ENCODE measurements at regions not wholly inside any gene's neighbourhood (a gene's known extent, or its start where the extent isn't known, plus 50 kb on each side); places are given as distances from the start of the nearest gene placed in this dataset.

GRCh38 chr18:51639541-51639940, 442.1 kb upstream of the MEX3C start:
- no peaks in the 10 kb centered on the region for H4K20me1 ChIP-seq (ENCODE audit: insufficient read depth, low read length)
- H3K27ac ChIP-seq (ENCODE audit: extremely low read length, insufficient read depth, low read length) = no peak overlapping the region
- intact Hi-C loops (cut with micrococcal nuclease; ENCODE audit: unreplicated experiment) (no loop called here), in situ Hi-C loops (cut with HindIII; ENCODE audit: extremely low pct_ligation_motif_present, low pct_unique_long_range_greater_than_20kb) (no loop called here)
- no peaks in the 10 kb centered on the region for H3K79me2 ChIP-seq (ENCODE audit: insufficient read depth, low read length)
- FAIRE-seq (no peak), ATAC-seq (no peak), DNase-seq (ENCODE audit: low spot score) (no peak)
- H3K9me3 ChIP-seq (ENCODE audit: low read length) = peaks cover 40% of the 10 kb centered on the region
- H3K27me3 ChIP-seq (ENCODE audit: control insufficient read depth in 1 of 2, insufficient read depth in 2 of 2, low read length in 2 of 2) = no peaks in the 10 kb centered on the region
- no TSS peak for BruUV-seq (replicated peaks)
- TF ChIP-seq ATF4 (CRISPR knock-in tag; IDR thresholded peaks at IDR 0.05) = no peak
- TF ChIP-seq ZNF44 (CRISPR knock-in tag; IDR thresholded peaks at IDR 0.05) = no peak
- no peak for TF ChIP-seq GRHL1 (CRISPR knock-in tag; conservative IDR thresholded peaks at IDR 0.05)
- TF ChIP-seq, protein P1, sequence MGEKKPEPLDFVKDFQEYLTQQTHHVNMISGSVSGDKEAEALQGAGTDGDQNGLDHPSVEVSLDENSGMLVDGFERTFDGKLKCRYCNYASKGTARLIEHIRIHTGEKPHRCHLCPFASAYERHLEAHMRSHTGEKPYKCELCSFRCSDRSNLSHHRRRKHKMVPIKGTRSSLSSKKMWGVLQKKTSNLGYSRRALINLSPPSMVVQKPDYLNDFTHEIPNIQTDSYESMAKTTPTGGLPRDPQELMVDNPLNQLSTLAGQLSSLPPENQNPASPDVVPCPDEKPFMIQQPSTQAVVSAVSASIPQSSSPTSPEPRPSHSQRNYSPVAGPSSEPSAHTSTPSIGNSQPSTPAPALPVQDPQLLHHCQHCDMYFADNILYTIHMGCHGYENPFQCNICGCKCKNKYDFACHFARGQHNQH (CRISPR knock-in tag; IDR thresholded peaks at IDR 0.05) = no peak
- no peak for TF ChIP-seq ZNF225 (CRISPR knock-in tag; IDR thresholded peaks at IDR 0.05)
- TF ChIP-seq MEIS1 (CRISPR knock-in tag; IDR thresholded peaks at IDR 0.05; ENCODE audit: borderline replicate concordance) = no peak
- TF ChIP-seq CC2D1A (CRISPR knock-in tag; IDR thresholded peaks at IDR 0.05) = no peak
- TF ChIP-seq TEAD3 (CRISPR knock-in tag; optimal IDR thresholded peaks at IDR 0.05; ENCODE audit: borderline replicate concordance) = no peak
- TF ChIP-seq RNF219 (CRISPR knock-in tag; IDR thresholded peaks at IDR 0.05) = no peak
- TF ChIP-seq RAD51 (IDR thresholded peaks at IDR 0.05; ENCODE audit: borderline replicate concordance) = no peak
- TF ChIP-seq ZNF670 (CRISPR knock-in tag; IDR thresholded peaks at IDR 0.05; ENCODE audit: borderline replicate concordance) = no peak
- TF ChIP-seq, protein P2, sequence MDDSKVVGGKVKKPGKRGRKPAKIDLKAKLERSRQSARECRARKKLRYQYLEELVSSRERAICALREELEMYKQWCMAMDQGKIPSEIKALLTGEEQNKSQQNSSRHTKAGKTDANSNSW (CRISPR knock-in tag; IDR thresholded peaks at IDR 0.05; ENCODE audit: borderline replicate concordance) = no peak
- TF ChIP-seq ZNF121 (CRISPR knock-in tag; IDR thresholded peaks at IDR 0.05) = no peak
- TF ChIP-seq NFYB (CRISPR knock-in tag; IDR thresholded peaks at IDR 0.05) = no peak
- no peak for TF ChIP-seq RAD21 (CRISPR knock-in tag; IDR thresholded peaks at IDR 0.05)
- no peak for TF ChIP-seq ZNF543 (CRISPR knock-in tag; IDR thresholded peaks at IDR 0.05)
- no peak for TF ChIP-seq MXD4 (CRISPR knock-in tag; IDR thresholded peaks at IDR 0.05)
- TF ChIP-seq ZNF354B (CRISPR knock-in tag; IDR thresholded peaks at IDR 0.05) = no peak
- no peak for TF ChIP-seq ZNF180 (CRISPR knock-in tag; IDR thresholded peaks at IDR 0.05; ENCODE audit: borderline replicate concordance, low read depth)
- no peak overlapping the region for H3K4me3 ChIP-seq (replicated peaks in 1 of 3; ENCODE audit: insufficient read depth in 1 of 3, low read depth in 2 of 3, low read length in 3 of 3)
- ChIA-PET CTCF (ENCODE audit: low intra/inter-chr PET ratio, low total read pairs) (no interaction called here), POLR2A (no interaction called here)
- H3K9ac ChIP-seq (ENCODE audit: insufficient read depth, low read depth, low read length) = no peak overlapping the region
- H3K4me2 ChIP-seq (ENCODE audit: low read depth, low read length) = no peak overlapping the region
- no peak overlapping the region for H2AFZ ChIP-seq (ENCODE audit: low read length)
- H3K4me1 ChIP-seq (ENCODE audit: insufficient read depth, low read length) = no peaks in the 10 kb centered on the region
- no peaks in the 10 kb centered on the region for H3K36me3 ChIP-seq (replicated peaks in 1 of 2; ENCODE audit: control insufficient read depth in 1 of 2, insufficient read depth in 2 of 2, low read length in 2 of 2)

Data from HepG2 (cell line).